Stimulated activated CD8-positive, alpha-beta memory T cell treated with anti-CD3 and anti-CD28 coated beads, Interleukin-12 subunit alpha, Interleukin-12 subunit beta, amount 100 ng/mL, for 4 hours (primary cell): ENCODE measurements at regions not wholly inside any gene's neighbourhood (a gene's known extent, or its start where the extent isn't known, plus 50 kb on each side); places are given as distances from the start of the nearest gene placed in this dataset.
"Not testable (repeated sequence)": the region's sequence is repeated elsewhere in the genome, so short reads cannot be mapped to it uniquely, and the experiment has no call there.

Experiments
- DNase-seq: peaks from one replicate; pipeline ENCODE4 v3.0.0-alpha.2; 2020; ENCODE audit warnings: low read depth

DNA sequence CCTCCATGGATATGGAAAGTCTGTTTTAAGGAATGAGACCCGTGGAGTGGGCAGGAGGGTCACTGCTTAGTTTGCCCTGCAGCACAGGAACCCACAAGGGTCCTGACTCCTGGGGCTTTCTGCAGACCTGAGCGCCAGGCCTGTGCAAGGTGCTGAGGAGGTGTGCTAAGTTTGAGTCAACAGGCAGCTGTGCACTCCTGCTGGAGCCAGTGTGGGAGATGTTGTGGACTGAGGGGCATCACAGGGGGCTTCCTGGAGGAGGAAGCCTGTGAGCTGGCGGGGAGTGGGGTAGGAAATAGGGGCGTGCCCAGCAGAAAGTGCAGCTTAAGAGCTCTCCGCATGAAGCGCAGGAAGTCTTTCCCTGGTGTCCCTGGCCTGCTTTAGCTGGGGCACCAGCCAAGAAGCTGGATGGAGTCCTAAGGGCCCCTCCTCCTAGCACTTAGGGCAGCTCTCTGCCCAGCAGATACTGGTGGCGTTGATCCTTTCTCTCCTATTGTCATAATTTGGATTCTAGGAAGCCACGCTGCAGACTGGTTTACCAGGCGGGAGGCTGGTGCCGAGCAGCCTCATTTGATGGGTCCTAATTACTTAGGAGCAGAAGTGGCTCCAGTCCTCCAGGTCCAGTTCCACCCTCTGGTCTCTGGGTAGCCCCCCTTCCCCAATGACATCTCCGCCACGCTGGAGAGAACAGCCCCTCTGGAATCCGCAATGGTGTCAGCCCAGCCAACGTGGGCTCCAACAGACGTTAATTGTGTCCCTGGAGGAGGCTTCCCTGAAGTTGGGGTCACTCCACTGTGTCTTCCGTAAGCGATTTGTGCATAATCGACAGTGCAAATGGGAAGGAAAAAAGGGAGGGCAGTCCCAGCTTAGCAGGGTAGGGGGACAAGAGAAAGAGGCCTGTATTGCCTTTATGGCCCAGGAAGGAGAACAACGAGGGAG lies 309.2 kb downstream of the ZNF536 start:
- no peak for DNase-seq

DNA sequence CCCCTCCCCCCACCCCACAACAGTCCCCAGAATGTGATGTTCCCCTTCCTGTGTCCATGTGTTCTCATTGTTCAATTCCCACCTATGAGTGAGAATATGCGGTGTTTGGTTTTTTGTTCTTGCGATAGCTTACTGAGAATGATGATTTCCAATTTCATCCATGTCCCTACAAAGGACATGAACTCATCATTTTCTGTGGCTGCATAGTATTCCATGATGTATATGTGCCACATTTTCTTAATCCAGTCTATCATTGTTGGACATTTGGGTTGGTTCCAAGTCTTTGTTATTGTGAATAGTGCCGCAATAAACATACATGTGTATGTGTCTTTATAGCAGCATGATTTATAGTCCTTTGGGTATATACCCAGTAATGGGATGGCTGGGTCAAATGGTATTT lies 308.2 kb downstream of the ZNF536 start:
- not testable (repeated sequence) for DNase-seq

DNA sequence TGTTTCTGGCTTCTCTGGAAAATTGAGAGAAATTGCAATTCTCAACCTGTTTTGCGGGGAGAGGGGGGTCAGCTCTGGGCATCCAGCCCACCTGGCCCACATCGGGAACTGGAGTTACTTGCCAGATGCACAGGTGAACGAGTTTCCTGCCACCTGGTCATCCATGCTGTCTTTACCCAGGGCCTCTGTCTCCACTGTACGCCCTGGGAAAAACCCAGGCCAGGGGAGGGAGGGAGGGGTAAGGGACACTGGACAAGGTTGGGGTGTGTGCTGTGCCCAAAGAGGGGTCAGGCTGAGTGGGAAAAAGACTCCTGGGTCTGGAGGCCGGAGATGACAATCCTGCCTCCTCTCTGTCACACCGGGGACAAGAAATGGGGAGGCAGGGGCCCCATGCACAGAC lies 307.6 kb downstream of the ZNF536 start:
- DNase-seq, result no peak

GRCh38 chr19:30679153-30679702 lies 307.0 kb downstream of the ZNF536 start:
- no peak for DNase-seq

DNA sequence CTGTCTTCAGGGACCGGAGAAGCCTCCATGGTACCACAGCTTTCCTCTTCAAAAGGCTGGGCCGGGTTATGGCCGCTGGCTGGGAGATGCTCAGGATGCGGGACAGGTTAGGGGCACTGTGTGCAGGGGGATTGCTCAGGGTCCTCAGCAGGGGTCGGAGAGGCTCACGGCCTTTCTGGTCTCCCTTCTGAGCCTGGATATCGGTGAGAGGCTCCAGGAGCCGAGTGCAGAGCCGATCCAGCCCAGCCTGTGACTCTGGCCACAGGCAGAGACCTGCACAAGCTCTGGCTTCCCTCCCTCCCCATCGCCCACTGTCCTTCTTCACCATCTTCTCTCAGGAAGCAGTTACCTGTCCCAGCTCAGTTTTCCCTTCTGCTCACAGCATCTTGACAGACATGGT lies 306.0 kb downstream of the ZNF536 start:
- no peak for DNase-seq

DNA sequence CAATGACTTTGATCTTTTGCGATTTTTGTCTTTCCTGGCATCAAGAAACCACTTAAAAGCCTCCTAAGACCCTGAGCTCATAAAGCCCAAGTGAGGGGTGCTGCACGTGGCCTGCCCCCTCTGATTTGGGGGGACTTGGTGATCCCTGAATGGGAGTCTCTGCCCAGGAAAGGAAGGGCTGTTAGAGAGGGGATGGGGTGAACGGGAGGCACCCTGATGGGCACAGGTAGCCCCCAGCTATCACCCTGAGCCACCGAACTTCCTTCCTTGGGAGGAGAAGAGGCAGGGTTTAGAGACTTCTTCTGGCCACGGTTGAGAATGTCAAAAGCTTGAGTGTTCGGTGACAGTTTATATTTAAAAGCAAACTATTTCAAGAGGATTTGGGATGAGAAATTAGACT lies 305.5 kb downstream of the ZNF536 start:
- no peak for DNase-seq

GRCh38 chr19:30676990-30677679 lies 305.0 kb downstream of the ZNF536 start:
- no peak for DNase-seq

DNA sequence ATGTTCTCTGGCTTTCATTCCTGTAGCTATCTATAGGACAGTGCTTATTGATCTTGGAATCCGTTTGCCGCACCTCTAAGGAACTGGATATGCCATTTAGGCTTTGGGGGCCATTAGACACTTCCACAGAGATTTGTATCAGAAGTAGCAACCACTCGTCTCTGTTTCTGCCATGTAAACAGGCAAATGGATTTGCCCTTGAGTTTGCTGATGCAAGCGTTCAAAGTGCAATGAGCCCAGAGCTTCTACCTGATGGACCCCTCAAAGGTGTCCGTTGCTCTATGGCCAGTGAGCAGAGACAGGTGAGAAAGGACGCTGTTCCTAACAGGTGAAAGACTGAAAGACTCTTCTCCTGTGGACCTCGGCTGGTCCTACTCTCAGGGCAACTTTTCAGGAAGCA lies 302.9 kb downstream of the ZNF536 start:
- no peak for DNase-seq

- no peak for DNase-seq
Observed at GRCh38 chr19:30674656-30675055, 302.5 kb downstream of the ZNF536 start.

DNA sequence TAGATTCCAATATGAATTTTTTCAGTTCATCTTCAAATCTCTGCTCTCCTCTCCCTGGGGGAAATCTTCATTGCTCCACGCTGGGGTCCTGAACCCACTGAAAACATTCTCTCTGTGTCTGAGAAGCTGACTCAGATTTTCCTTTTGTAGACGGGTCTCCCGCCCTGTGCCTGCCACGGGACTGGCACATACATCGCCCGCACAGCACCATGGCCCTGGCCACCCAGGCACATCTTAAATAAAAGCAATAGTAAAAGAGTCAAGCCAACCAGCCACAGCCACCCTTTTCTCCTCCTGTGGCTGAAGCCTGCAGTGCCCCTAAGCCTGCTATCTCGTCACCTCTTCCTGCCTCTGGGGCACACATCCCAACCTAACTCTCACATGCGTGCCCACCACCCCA lies 301.2 kb downstream of the ZNF536 start:
- no peak for DNase-seq

- DNase-seq, result no peak
Observed at GRCh38 chr19:30672926-30673325, 300.7 kb downstream of the ZNF536 start.

GRCh38 chr19:30671622-30672051 lies 299.5 kb downstream of the ZNF536 start:
- no peak for DNase-seq

DNA sequence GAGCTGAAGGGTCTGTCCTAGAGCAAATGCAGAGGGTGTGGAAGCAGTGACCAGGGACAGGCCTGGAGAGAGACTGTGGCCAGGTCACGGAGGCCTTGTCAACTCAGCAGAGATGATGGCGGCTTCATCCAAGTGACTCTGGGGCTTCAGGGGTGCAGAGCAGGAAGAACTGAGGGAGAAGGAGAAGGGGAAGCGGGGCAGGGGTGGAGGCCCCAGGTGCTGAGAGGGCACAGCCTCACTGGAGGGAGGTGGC lies 299.1 kb downstream of the ZNF536 start:
- DNase-seq, result no peak

- DNase-seq, result no peak
Observed at GRCh38 chr19:30670562-30671366, 298.6 kb downstream of the ZNF536 start.

GRCh38 chr19:30670011-30670329 lies 297.8 kb downstream of the ZNF536 start:
- DNase-seq, result no peak

DNA sequence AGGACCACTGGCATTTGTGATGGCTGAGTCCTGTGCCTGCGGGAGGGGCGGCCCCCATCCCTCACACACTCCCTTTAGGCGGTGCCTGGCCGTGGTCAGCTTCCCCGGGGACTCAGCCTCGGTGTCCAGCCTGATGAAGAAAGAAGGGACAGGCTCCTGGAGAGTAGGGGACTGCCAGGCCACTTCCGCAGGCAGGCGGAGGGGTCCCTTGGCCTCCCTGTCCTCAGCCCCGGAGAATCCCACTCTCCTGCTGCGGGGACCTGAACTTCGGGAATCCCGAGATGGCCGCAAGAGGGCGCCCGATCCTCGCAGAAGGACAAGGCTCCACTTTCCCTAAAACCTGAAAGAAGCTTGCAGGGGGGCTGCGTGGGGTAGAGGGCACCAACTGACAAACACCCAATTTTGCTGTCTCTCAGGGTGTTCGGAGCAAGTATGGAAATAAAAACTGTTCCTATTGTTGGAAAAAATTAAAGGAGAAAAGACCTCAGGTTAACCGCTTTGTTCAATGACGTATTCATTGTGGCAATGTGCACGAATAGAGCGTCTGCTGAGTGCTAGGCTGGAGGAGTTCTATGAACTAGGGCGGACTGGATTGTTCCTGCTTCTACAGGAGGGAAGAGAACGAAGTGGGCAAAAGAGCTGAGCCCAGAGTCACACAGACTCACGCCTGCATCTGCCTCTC lies 297.3 kb downstream of the ZNF536 start:
- no peak for DNase-seq

DNA sequence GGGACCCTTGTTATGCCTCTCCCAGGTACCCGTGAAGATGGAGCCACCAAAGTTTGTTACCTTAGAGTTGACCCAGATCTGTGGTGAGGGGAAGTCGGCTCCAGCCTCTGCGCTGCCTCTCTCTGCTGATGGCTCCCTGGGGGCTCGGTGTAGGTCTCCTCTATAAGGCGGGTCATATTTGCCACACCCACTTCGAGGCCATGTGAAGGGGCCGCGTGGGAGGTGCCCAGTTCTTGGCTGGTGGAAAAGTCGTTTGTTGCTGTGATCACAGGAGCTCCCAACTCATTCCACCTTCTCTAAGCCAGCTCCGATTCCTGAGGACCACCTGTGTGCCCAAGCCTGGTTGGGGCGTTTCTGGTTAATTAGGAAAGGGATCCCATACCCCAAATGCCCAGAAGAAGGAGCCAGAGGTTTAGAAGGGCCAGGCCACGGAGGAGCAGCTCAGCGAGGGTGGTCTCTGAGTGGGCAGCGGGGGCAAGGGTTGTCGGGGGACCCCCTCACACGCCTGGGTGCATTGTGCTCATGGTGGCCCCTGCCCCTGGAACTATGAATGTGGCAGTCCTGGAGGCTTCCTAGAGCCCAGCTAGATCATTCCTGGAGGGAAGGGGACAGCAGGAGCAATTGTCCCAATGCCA lies 296.5 kb downstream of the ZNF536 start:
- DNase-seq, result no peak

DNA sequence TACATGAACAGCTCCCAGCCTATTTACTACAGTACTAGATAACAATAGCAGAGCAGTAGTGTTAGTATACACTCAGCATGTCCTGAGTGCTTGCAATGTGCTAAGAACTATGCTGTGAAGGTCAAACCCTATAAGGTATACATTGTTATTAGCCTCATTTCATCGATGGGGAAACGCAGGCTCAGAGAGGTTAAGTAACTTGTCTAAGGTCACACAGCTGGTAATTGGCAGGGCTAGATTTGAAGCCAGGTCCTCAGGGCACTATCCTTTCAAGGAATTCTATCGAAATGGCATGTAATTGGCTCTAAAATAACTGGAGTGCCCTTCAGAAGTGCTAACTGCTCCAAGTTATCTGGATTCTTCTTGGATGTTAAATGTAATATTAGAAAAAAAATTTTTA lies 295.6 kb downstream of the ZNF536 start:
- DNase-seq, result no peak

- no peak for DNase-seq
Observed at GRCh38 chr19:30667227-30667626, 295.0 kb downstream of the ZNF536 start.

DNA sequence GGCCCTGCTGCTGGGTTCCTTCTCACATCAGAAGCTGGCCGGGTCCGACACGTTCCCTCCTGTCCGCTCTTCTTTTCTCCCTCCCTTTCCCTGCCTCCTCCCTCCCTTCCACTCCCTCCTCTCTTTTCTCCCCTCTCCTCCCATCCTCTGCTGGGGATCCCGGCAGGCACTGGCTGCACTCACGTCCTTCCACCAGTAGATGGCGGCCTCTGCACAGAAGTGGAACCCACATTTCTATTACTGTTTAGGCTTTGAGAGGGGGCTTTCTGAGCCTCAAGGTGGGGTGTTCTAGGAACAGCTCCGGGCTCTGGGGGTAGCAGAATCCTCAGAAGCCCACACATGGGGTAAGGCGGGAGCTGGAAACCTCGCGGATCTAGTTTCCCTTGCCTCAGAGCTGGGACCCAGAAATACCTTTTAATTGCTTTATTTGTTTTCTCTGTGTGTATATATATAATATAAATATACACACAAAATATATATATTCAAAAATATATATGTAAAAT lies 294.2 kb downstream of the ZNF536 start:
- DNase-seq, result no peak

DNA sequence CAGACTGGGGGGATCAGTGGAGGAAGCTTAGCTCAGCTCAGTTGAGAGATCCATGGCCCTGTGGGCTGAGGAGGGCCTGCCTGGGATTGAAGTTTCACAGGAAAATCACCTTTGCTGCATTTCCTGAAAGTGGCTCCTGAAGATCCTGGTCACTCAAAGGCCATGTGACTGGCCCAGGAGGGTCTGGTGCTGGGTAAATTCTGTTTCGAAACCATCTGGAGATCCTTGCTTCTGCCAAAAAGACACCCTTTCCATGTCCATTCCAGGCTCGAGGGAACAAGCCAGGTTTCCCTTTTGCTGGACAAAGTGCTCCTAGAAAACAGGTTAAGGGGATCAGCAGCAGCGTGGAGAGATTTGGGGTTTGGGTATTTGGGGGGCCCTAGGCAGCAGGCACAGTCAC lies 293.3 kb downstream of the ZNF536 start:
- no peak for DNase-seq
